ENCODE measurements at regions not wholly inside any gene's neighbourhood (a gene's known extent, or its start where the extent isn't known, plus 50 kb on each side); places are given as distances from the start of the nearest gene placed in this dataset.
"Not testable (repeated sequence)": the region's sequence is repeated elsewhere in the genome, so short reads cannot be mapped to it uniquely, and the experiment has no call there.

DNA sequence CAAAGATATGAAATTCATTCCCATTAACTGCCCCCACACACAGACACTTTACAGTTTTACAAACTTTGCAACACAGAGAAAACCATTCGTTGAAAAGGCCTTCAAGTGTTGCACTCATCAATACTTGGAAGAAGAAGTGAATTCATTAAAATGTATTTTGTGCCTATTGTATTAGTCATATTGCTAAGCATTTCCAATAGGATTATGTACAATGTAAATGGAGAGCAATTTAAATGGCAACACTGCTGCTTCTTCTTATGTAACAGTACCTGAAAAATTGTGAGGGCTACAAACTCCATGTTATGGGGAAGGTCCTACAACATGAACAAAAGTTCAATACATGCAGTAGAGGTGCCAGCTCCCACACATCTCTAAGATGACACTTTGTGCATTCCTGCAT, 209.3 kb upstream of the POGK start:
- TF ChIP-seq, protein P1, sequence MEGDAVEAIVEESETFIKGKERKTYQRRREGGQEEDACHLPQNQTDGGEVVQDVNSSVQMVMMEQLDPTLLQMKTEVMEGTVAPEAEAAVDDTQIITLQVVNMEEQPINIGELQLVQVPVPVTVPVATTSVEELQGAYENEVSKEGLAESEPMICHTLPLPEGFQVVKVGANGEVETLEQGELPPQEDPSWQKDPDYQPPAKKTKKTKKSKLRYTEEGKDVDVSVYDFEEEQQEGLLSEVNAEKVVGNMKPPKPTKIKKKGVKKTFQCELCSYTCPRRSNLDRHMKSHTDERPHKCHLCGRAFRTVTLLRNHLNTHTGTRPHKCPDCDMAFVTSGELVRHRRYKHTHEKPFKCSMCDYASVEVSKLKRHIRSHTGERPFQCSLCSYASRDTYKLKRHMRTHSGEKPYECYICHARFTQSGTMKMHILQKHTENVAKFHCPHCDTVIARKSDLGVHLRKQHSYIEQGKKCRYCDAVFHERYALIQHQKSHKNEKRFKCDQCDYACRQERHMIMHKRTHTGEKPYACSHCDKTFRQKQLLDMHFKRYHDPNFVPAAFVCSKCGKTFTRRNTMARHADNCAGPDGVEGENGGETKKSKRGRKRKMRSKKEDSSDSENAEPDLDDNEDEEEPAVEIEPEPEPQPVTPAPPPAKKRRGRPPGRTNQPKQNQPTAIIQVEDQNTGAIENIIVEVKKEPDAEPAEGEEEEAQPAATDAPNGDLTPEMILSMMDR (conservative IDR thresholded peaks at IDR 0.05; ENCODE audit: low read depth) = no peak

DNA sequence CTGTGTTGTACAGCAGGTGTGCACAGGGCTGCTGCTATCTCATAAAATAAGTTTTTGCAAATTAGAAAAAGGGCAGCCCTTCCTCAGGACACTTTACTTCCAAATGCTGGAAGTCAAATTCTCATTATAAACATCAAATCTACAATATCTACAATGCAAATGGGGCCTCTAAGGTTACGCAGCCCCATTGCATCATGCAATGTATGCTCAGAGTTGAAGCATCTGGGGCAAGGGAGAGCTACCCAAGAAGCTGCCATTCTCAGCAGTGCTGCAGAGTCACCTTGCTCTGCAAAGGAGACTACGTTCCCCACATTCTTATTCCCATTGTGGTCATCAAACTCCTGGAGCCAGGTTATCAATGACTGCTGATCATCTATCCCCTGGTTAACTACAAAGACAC, 208.9 kb upstream of the POGK start:
- CTCF ChIA-PET = no interaction called here
- no peak for DNase-seq (ENCODE audit: low spot score)
- no peak overlapping the region for H3K27ac ChIP-seq
- TF ChIP-seq, protein P1 (conservative IDR thresholded peaks at IDR 0.05; ENCODE audit: low read depth) = no peak
- POLR2A ChIA-PET (ENCODE audit: low non-redundant PET) = no interaction called here

More for the DNA sequence above, 209.3 kb upstream of the POGK start:
- H3K27ac ChIP-seq = no peak overlapping the region
- ChIA-PET POLR2A (ENCODE audit: low non-redundant PET) (no interaction called here), CTCF (no interaction called here)
- DNase-seq (ENCODE audit: low spot score) = no peak

DNA sequence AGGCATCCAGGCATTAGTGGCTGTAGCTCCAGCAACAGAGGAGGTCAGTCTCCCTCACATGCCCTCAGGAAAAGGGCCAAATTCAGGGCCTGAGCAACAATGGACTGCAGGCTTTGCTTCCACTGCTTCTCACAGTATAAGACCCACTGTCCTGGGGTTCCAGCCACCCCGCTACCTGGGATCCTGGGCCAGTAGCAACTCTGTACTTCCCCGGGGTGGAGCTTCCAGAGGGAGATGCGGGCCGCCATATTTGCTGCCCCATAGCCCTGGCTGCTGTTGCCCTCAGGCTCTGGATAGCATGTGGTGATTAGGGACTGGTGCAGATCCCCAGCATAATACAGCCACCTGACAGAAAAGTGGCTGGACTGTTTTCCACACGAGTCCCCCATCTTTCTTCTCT, 201.1 kb upstream of the POGK start:
- POLR2A ChIA-PET (ENCODE audit: low non-redundant PET) = no interaction called here
- H3K27ac ChIP-seq = no peak overlapping the region
- CTCF ChIA-PET = no interaction called here
- DNase-seq (ENCODE audit: low spot score) = no peak
- TF ChIP-seq, protein P1 (conservative IDR thresholded peaks at IDR 0.05; ENCODE audit: low read depth) = no peak

DNA sequence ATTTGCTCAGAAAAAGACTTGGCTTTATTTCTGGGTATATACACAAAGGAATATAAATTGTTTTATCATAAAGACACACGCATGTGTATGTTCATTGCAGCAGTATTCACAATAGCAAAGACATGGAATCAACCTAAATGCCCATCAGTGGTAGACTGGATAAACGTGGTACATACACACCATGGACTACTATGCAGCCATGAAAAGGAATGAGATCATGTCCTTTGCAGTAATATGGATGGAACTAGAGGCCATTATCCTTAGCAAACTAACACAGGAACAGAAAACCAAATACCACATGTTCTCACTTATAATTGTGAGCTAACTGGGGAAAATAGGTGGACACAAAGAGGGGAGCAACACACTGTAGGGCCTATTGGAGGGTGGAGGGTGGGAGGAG, 182.0 kb upstream of the POGK start:
- POLR2A ChIA-PET (ENCODE audit: low non-redundant PET); CTCF ChIA-PET; H3K27ac ChIP-seq; DNase-seq (ENCODE audit: low spot score): not testable (repeated sequence)

DNA sequence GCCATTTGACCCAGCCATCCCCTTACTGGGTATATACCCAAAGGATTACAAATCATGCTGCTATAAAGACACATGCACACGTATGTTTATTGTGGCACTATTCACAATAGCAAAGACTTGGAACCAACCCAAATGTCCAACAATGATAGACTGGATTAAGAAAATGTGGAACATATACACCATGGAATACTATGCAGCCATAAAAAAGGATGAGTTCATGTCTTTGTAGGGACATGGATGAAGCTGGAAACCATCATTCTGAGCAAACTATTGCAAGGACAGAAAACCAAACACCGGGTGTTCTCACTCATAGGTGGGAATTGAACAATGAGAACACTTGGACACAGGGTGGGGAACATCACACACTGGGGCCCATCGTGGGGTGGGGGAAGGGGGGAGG, 172.5 kb upstream of the POGK start:
- CTCF ChIA-PET; DNase-seq (ENCODE audit: low spot score); POLR2A ChIA-PET (ENCODE audit: low non-redundant PET); H3K27ac ChIP-seq: not testable (repeated sequence)

DNA sequence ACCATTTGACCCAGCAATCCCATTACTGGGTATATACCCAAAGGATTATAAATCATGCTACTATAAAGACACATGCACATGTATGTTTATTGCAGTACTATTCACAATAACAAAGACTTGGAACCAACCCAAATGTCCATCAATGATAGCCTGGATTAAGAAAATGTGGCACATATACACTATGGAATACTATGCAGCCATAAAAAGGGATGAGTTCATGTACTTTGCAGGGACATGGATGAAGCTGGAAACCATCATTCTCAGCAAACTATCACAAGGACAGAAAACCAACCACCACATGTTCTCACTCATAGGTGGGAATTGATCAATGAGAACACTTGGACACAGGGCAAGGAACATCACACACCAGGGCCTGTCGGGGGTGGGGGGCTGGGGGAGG, 171.7 kb upstream of the POGK start:
- DNase-seq (ENCODE audit: low spot score); H3K27ac ChIP-seq; CTCF ChIA-PET; POLR2A ChIA-PET (ENCODE audit: low non-redundant PET): not testable (repeated sequence)

DNA sequence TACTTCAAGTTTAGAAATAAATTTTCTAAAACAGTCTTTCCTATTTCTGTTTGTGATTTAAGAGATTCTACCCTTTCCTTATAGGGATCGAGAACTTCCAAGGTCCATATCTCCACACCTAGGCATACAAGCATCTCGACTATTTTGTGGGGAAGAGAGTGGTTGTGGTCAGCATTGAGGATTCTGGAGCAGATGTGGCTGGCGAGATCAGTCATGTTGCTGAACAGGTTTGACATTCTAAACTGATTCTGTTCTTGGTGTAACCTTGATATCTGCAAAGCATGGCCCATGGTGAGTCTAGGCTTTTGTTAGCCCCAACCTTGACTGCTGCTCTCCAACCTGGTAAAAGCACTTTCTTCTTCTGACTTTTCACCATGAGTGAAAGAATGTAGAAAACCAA, 167.6 kb upstream of the POGK start:
- CTCF ChIA-PET = no interaction called here

DNA sequence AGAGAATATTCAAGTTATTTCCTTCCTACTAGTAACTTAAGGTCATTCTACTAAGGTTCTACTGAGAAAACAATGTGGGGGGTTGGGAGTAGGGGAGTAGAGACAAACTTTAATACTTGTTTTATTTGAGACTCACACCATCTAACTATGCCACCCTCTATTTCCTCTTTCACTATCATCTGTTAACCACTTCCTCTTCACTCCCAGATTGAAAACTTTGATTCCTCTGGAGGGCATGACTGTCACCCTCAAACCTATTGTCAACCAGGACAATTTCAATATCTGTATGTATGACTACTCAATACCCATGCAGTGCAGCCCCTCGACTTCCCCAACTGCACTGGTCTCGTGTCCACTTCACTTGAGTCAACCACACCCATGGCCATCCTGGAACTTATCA, 165.6 kb upstream of the POGK start:
- TF ChIP-seq, protein P1 (conservative IDR thresholded peaks at IDR 0.05; ENCODE audit: low read depth) = no peak
- CTCF ChIA-PET = no interaction called here
- no peak overlapping the region for H3K27ac ChIP-seq
- DNase-seq (ENCODE audit: low spot score) = no peak
- POLR2A ChIA-PET (ENCODE audit: low non-redundant PET) = no interaction called here

More for the DNA sequence above, 167.6 kb upstream of the POGK start:
- no peak for DNase-seq (ENCODE audit: low spot score)
- TF ChIP-seq, protein P1 (conservative IDR thresholded peaks at IDR 0.05; ENCODE audit: low read depth) = no peak
- no peak overlapping the region for H3K27ac ChIP-seq
- POLR2A ChIA-PET (ENCODE audit: low non-redundant PET) = no interaction called here

Data from RWPE1 (cell line).